Left hindlimb (tissue), 1 donor: ENCODE measurements at regions not wholly inside any gene's neighbourhood (a gene's known extent, or its start where the extent isn't known, plus 50 kb on each side); places are given as distances from the start of the nearest gene placed in this dataset.

ENCODE experiments used
- DNase-seq: peaks from one replicate; pipeline ENCODE4 v3.0.0-alpha.2; 2018

- DNase-seq, result no peak
Measured at GRCh38 chr2:22521620-22522019, 863.4 kb upstream of the KLHL29 start.

GRCh38 chr2:22525681-22526080, 859.3 kb upstream of the KLHL29 start:
- DNase-seq, result no peak

- no peak for DNase-seq
Measured at GRCh38 chr2:22530131-22530530, 854.8 kb upstream of the KLHL29 start.

- DNase-seq, result no peak
Measured at GRCh38 chr2:22536133-22536532, 848.8 kb upstream of the KLHL29 start.

- DNase-seq, result no peak
Measured at GRCh38 chr2:22554453-22554852, 830.5 kb upstream of the KLHL29 start.

- DNase-seq, result no peak
Measured at GRCh38 chr2:22557406-22557805, 827.6 kb upstream of the KLHL29 start.

DNA sequence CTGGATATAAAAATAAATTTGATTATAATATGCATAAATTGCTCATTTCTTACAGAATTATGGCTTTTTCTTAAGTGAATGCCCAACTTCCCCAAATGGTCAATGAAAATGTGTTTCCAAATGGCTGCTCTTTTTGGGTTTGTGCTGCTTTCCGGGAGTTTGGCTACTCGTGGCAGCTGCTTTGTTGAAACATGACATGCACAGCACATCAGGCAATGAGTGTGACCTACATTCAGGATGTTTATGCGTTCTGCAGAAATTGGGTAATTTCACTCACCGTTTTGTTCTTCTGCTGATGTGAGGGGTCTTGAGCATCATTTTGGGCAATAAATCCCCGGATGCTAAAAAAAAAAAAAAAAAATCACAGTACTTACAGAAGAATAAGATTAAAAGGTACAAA, 825.0 kb upstream of the KLHL29 start:
- no peak for DNase-seq

GRCh38 chr2:22579341-22579740, 805.6 kb upstream of the KLHL29 start:
- no peak for DNase-seq

- no peak for DNase-seq
Measured at GRCh38 chr2:22582107-22582506, 802.9 kb upstream of the KLHL29 start.

DNA sequence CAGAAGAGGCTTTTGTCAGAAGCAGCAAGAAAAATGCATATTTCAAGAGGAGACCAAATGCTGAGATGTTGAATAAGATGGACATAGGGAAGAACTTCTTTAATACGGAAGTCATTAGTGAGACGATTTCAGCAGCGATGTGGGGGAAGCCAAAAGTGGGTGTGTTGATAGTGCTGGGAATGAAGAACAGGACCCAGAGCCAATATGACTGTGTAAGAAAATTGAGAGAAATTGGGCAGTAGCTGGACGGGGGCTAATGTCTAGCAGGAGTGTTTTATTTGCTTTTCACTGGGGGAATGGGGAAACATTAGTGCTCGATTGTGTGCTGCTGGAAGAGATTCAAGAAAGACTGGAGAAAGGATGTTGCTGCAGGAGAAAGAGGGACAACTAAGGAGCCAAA, 788.7 kb upstream of the KLHL29 start:
- no peak for DNase-seq

- no peak for DNase-seq
Measured at GRCh38 chr2:22600156-22600555, 784.8 kb upstream of the KLHL29 start.

- DNase-seq, result no peak
Measured at GRCh38 chr2:22600999-22601398, 784.0 kb upstream of the KLHL29 start.

DNA sequence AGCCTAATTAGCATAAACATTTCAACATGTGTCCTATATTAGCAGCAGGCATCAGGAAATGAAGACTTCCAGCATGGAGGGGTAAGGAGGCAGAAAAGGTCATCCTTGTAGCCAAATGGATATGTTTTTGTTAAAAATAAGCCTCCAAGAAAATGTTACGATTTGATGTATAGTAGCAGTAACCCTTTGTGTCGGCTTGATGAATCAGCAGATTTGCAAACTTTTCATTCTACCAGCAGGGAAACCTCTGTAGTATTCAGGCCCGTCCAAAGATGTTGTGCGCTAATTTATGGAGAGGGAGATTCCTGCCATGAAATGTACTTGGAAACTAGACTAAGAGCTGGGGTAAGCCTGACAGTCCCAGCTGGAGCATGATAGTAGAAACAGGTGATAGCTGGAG, 780.8 kb upstream of the KLHL29 start:
- DNase-seq, result no peak

- no peak for DNase-seq
Measured at GRCh38 chr2:22616031-22616430, 768.9 kb upstream of the KLHL29 start.

DNA sequence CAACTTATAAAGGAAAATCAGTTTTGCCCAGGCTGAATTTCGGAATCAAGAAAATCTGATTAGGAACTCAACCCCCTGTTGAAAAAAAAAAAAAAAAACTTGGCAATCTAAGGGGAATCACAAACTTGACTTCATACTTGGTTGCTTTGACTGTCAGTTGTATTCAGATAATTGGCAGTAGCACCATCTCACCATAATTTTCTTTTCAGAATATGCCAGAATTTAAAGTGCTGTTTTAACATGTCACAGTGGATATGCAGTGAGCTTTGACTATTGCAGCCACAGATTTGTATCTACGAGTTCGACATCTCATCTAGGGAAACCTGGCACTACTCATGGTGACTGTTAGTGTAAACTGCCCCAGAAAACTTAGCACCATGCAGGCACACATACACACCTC, 761.4 kb upstream of the KLHL29 start:
- no peak for DNase-seq

DNA sequence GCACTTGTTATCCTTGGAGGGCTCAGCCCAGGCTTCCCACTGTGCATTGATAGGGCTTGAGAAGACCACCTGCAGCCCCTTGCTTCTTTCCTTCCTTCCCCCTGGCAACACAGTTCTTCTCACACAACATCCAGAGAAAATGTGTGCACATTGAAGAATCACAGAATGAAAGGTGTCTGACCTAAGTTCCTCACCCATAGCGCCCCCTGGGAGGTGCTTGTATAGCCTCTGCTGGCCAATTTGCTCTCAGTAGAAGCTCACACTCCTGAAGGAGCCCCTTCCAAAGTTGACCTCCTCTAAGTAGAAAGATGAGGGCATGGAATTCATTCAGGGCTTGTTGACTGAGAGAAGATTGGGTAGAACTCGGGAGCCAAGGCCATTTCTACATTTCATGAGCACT, 758.4 kb upstream of the KLHL29 start:
- no peak for DNase-seq

DNA sequence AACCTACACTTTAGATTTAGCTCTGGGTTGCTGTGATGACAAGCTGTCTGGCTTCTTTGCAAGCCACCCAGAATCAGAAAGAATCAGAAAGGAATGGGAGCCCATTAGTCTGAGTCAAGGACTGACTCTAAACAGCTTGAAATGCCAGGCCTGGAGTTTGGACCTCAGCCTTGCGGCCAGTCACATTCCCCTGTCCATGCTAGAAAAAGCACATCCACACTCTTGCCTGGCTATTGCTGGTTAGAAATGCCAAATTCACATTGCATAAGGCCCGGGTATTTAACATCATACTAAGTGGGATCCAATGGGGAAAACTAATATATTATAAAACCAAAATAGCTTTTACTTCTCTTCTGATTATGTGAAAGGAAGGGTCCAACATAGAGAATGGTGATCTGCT, 756.8 kb upstream of the KLHL29 start:
- peak; percentile 54 for DNase-seq

DNA sequence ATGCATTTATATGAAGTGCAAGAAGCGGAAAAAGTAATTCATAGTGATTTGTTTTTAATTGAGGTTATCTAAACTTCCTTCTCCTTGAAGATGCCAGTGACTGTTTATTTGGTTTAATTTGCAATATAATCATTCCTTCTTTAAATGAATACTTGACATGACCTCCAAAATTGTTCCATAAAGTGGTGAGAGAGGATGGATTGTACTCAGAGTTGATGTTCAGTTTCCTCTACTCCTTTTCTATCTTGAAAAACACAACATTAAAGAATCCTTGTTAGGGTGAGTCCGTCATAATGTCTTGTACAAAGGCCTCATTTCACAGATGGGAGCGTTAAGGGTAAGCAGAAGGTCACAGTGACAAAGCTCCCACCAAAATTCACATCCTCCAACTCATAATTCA, 756.1 kb upstream of the KLHL29 start:
- DNase-seq, result no peak

DNA sequence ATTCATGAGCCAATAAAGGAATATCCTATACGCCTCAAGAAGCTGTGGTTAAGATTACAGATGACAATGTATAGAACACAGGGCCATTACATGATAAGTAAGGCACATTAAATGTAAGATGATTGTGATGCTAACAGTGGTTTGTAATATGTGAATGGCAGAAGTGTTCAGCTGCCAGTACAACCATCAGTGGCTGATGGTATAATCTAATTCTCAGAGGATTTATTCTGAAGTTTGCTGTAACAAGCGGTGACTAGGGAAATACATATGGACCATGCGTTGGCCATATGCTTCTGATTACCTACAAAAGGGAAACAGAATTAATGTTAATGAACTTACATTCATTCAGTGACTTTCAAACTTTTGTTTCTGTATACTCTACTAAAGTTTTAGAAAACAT, 750.8 kb upstream of the KLHL29 start:
- DNase-seq, result no peak

- no peak for DNase-seq
Measured at GRCh38 chr2:22656426-22656825, 728.6 kb upstream of the KLHL29 start.

- no peak for DNase-seq
Measured at GRCh38 chr2:22673529-22673928, 711.5 kb upstream of the KLHL29 start.

GRCh38 chr2:22683914-22684313, 701.1 kb upstream of the KLHL29 start:
- no peak for DNase-seq

GRCh38 chr2:22690096-22690495, 694.9 kb upstream of the KLHL29 start:
- no peak for DNase-seq

DNA sequence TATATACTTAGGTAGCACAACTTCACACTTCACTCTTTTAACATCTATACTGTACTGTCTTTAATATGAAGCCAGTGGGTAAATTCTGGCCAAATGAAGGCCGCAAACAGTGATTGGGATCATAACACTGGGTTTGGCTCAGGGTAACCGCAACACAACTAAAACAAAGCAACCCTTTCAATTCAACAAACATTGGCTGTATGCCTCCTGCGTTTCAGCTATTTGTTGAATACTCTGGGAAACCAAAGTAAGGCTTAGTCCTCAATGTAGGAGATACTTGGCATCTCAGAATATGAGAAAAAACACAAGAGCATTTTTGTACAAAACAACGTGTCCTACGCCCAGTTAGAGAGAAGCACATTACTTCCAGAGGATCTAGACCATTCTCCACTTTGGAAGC, 693.3 kb upstream of the KLHL29 start:
- no peak for DNase-seq

- DNase-seq, result no peak
Measured at GRCh38 chr2:22692746-22693145, 692.2 kb upstream of the KLHL29 start.

- DNase-seq, result no peak
Measured at GRCh38 chr2:22694300-22694699, 690.7 kb upstream of the KLHL29 start.
